ENCODE measurements at regions not wholly inside any gene's neighbourhood (a gene's known extent, or its start where the extent isn't known, plus 50 kb on each side); places are given as distances from the start of the nearest gene placed in this dataset.

GRCh38 chr13:86725105-86725504, 925.9 kb upstream of the SLITRK6 start:
- DNase-seq (ENCODE audit: low read depth): peak; percentile 8

DNA sequence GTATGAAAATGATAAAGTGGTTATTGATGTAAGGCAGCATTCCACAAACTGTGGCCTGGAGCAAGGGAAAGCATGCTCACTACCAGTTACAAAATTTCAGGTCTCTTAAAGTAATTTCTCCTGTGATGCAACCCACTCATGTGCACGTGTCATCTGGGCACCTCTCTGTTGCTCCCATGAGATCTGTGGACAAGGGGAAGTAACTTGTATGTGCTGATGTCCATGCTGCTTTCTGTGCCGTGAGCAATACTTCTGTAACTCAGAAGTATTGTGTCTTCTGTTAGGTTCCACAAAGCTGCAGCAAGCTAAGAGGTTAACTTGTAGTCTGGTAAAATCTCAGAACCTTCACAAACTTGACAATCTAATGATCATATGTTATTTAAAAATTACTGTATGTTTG, 930.0 kb upstream of the SLITRK6 start:
- no peak for DNase-seq (ENCODE audit: low read depth)

DNA sequence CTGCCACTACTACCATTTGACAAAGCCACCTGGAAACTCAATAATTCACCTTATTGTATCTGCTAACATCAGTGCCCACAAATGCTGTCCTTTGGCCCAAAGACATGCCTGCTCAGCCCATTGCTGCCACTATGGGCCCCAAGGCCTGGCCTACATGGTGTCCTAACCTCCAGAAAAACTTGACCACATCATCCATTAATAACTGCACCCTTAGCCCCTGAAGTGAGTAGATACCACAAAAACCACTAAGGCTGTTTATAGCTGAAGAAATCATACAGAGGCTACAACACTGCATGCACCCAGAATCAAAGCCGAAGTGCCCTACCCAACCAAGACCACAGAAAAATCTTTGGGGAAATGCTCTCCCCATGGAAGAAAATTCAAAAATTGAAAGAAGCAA, 932.8 kb upstream of the SLITRK6 start:
- DNase-seq (ENCODE audit: low read depth): no peak

DNA sequence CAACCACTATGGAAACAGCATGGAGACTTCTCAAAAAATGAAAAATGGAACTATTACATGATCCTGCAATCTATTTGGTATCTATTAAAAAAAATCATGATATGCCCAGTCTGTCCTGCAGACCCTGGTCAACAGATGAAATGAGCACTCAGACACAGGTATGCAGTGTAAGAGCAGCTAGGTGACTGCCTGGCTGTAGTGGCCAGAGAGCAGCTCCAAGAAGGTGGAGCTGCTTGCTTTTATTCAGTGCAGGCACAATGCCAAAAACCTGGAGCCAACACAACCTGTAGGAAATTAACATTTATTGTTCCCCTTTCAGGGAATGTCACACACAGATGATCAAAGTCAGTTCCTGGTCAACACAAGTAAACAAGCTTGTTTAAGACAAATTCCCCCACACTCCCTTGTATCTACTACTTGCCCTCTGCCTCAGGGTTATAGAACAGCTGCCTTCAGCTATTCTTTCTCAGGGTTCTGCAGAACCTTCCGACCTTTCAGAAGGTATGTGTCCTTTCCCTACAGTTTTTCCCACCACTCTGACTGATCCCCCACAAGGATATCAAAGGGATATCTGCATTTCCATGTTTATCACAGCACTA, 933.7 kb upstream of the SLITRK5 start:
- DNase-seq (ENCODE audit: low read depth): no peak

GRCh38 chr13:86741762-86742285, 929.3 kb upstream of the SLITRK5 start:
- DNase-seq (ENCODE audit: low read depth): no peak

GRCh38 chr13:86757236-86757978, 913.8 kb upstream of the SLITRK5 start:
- DNase-seq (ENCODE audit: low read depth): peak; percentile 91

- DNase-seq (ENCODE audit: low read depth): no peak
Measured at GRCh38 chr13:86758116-86758515, 913.1 kb upstream of the SLITRK5 start.

DNA sequence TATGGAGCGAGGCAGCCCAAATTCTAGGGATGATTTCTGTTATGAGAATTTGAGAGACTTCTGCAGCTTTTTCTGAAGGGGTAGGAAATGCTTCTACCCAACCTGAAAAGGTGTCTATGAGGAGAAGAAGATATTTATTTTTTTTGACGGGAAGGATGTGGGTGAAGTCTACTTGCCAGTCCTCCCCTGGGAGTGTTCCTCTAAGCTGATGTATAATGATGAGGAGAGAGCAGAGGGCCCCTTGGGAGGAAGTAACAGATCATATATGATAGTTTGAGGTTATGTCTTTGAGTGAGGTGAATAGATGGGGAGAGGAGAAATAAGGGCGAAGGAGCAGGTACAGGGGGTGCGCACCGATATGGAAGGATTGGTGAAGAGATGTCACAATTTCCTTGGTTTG, 910.6 kb upstream of the SLITRK5 start:
- no peak for DNase-seq (ENCODE audit: low read depth)

GRCh38 chr13:86765462-86765861, 905.7 kb upstream of the SLITRK5 start:
- DNase-seq (ENCODE audit: low read depth): no peak

- no peak for DNase-seq (ENCODE audit: low read depth)
Measured at GRCh38 chr13:86788616-86789015, 882.6 kb upstream of the SLITRK5 start.

- no peak for DNase-seq (ENCODE audit: low read depth)
Measured at GRCh38 chr13:86792153-86792651, 879.0 kb upstream of the SLITRK5 start.

DNA sequence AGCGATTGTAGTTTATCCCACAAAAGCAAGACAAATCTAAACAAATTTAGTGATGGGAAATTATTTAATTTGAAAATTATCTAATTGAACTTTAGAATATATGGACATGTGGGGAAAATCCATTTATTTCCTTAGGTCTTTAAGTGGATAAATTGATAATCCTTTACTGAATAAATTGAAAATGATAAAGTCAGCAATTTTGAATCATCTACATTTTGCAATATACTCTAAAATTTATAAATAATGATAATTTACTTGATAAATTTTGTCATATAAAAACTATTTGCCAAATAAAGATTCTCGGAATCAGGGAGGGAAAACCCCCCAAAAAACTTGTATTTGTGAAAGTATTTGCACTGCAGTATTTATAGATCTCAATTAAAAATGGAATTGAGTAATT, 875.3 kb upstream of the SLITRK5 start:
- DNase-seq (ENCODE audit: low read depth): no peak

GRCh38 chr13:86810361-86810760, 860.8 kb upstream of the SLITRK5 start:
- no peak for DNase-seq (ENCODE audit: low read depth)

- no peak for DNase-seq (ENCODE audit: low read depth)
Measured at GRCh38 chr13:86813198-86813597, 858.0 kb upstream of the SLITRK5 start.

DNA sequence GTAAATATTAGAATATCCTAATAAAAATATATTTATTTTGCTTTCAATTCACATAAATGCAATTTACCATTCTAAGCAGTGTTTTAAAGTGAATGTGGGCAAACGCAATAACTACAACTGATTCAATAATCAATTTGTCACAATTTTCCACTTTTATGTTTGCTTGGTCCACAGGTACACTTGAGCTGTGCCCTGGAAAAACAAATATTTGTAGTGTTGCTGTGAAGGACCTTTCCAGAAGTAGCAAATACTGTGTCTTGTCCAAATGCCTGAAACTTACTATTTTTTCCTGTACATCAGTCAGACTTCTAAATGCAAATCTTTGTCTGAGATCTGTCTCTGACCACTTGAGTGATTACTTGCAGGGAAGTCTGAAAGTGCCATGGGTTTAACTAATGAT, 845.8 kb upstream of the SLITRK5 start:
- DNase-seq (ENCODE audit: low read depth): no peak

- DNase-seq (ENCODE audit: low read depth): no peak
Measured at GRCh38 chr13:86826232-86826631, 844.9 kb upstream of the SLITRK5 start.

DNA sequence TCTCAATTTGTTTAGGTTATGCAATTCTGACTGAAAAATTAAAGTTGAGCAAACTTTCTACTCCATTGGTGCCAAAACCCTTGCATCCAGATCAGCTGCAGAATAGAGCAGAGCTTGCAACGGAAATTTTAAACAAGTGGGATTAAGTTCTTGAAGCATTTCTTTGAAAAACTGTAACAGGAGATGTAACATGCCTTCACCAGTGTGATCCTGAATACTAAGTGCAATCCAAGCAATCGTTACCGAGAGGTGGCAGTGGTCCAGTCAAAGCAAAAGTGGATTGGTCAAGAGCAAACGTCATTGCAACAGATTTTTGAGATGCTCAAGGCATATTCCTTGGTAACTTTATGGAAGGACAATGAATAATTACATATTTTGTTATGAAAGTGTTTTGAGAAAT, 841.1 kb upstream of the SLITRK5 start:
- no peak for DNase-seq (ENCODE audit: low read depth)

DNA sequence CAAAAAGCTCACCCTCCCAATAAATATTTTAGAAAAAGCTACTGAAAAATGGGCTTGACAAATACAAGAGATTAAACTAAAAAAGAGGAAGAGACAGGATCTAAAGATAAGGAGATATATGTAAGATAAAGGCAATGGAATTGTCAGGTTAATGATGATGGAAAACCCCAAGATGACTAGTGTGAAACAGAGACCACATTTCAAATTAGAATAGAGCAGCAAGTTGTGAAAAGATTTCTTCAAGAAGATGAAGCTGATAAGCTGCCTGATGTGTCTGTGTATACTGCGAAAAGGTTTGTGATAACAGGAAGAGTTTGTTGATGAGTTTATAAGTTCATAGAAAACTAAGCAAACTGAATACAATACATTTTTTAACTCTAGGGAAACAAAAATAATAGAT, 840.1 kb upstream of the SLITRK5 start:
- no peak for DNase-seq (ENCODE audit: low read depth)

DNA sequence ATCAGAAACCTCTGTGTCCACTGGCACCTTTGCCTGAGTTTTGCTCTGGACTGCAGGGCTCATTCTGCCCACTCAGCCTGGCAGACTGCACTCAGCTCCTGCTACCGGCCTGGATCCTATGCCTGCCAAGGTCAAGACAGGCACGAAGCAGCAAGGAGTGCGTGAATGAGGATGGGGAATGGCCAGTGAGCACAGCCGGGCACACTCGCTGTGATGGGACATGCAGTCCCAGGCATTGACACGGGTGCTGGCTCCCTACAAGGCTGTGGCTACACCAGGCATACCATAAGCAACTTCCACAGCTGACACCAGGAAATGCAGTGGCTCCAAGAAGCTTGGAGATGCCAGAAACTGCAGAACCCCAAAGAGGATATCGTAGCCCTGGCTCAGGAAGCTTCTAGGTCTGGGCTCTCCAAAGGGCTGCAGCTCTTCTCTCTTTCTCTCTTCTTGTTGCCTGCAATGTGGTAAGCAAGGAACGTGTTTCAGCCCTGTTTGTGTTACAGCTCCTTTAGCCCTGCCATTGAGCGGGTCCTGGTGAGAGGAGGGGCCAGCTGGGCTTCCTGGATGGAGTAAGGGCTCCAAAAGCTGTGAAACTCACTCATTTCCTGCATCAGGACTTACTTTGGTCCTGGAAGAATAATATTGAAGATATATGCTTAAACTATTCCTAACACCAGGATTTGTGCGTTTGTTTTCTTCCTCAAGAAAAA, 832.6 kb upstream of the SLITRK5 start:
- no peak for DNase-seq (ENCODE audit: low read depth)

DNA sequence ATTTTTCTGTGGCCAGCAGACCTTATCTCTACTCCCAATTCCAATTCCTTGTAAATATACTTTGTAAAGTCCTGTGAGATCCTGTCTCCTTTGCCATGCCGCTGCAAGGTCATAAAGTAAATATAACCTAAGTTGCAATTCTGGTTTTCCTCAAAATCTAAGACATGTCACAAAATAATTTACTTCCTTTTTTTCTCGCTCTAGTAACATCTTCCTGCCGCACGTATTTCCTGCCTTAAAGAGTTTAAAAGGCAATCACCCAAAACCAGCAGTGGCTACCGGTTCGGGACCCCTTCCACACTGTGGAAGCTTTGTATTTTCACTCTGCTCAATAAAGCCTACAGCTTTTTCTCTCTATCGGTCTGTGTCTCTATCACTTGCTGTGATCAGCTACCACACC, 832.0 kb upstream of the SLITRK5 start:
- DNase-seq (ENCODE audit: low read depth): no peak

DNA sequence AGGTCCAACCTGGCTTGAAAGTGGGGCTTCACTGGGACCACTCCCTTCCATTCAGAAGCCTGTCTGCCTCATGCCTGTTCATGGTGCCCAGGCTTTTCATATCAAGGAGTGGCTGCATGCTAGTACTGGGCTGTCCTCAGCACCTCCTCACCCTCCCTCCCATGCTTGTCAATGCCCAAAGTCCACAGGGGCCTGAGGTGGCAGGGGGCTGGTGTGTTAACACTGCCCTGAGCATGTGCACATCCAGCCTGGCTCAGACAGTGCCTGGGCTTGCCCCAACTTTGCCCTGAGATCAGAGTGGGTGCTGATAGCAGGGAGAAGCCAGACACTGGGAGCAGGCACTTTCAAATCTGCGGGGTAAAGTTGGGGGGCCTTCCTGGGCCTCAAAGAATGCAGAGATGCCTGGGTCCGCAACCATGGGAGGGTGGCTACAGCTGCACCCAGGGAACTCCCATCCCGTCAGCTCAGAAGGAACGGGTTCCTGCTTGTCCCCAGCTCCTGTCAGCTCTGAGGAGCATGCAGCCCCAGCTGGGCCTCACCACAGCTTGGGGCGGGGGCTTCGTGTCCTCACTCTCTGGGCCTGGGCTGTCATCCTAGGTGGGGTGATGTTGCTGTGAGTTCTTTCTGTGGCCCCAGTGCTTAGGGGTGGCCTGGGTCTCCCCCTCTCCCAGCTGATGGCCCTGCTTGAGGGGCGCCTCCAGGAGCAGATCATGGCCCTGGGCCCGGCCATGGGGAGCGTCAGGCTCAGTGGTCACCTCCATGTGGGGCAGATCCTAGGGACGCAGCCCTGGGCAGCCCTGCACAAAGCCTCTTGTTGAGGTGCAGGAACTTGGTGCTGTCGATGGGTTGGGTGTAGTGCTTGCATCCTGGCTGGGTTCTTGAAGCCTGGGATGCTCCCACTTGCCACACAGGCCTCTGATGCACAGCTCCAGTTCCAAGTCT, 830.6 kb upstream of the SLITRK5 start:
- no peak for DNase-seq (ENCODE audit: low read depth)

Measured in HT1080 (cell line).